ENCODE measurements at regions not wholly inside any gene's neighbourhood (a gene's known extent, or its start where the extent isn't known, plus 50 kb on each side); places are given as distances from the start of the nearest gene placed in this dataset.

- POLR2A ChIA-PET = no interaction called here
- intact Hi-C loops (cut with micrococcal nuclease; ENCODE audit: unreplicated experiment) = no loop called here
- H3K4me1 ChIP-seq (ENCODE audit: control insufficient read depth, insufficient read depth, low read length) = no peaks in the 10 kb centered on the region
These were observed 84.9 kb upstream of the NRIP1 start for GRCh38 chr21:15149600-15150224.

More at GRCh38 chr21:15149600-15150224, 84.9 kb upstream of the NRIP1 start:
- TF ChIP-seq NFIC (IDR thresholded peaks at IDR 0.05; ENCODE audit: low read depth, low read length) (no peak), HSF1 (IDR thresholded peaks at IDR 0.05; ENCODE audit: low read depth, low read length) (no peak)
- FAIRE-seq (no peak), DNase-seq (ENCODE audit: low read depth, low spot score) (no peak), ATAC-seq (no peak)
- no peak overlapping the region for H2AFZ ChIP-seq (ENCODE audit: control insufficient read depth, low read depth, low read length)
- no TSS peak for BruUV-seq (replicated peaks)
- no peaks in the 10 kb centered on the region; the same call in 2 of the 3 replicates for H3K9me3 ChIP-seq (replicated peaks; ENCODE audit: control insufficient read depth, insufficient read depth, low read length)
- no peaks in the 10 kb centered on the region for H3K79me2 ChIP-seq (ENCODE audit: control insufficient read depth, insufficient read depth, low read length)
- H3K4me2 ChIP-seq (ENCODE audit: control insufficient read depth, insufficient read depth) = no peak overlapping the region
- no peak overlapping the region for H3K4me3 ChIP-seq
- 49% methylated on average over 3 of the region's 3 CpGs for WGBS (ENCODE audit: insufficient coverage, insufficient replicate concordance, low lambda C conversion rate, missing lambda C conversion rate)
- ChIA-PET SMC1A (ENCODE audit: uncharacterized antibody, unreplicated experiment) (interaction anchor here (1.0 to 1.2 kb wide), 2 partner anchors 14 to 286 kb away, joined by 3 read pairs; no protein-coding TSS in a partner anchor), CTCF (no interaction called here), RAD21 (ENCODE audit: unreplicated experiment) (no interaction called here)
- no peaks in the 10 kb centered on the region for H3K36me3 ChIP-seq (ENCODE audit: control insufficient read depth in 2 of 2, insufficient read depth in 2 of 2, low read length in 1 of 2)
- in situ Hi-C loops (cut with MboI) = no loop called here
- no peaks in the 10 kb centered on the region for H4K20me1 ChIP-seq (ENCODE audit: control insufficient read depth, insufficient read depth)
- no peaks in the 10 kb centered on the region for H3K27me3 ChIP-seq (replicated peaks in 1 of 2; ENCODE audit: control insufficient read depth in 2 of 2, insufficient read depth in 2 of 2, low read length in 1 of 2)
- H3K9ac ChIP-seq (ENCODE audit: control insufficient read depth, insufficient read depth, low read length) = no peak overlapping the region
- H3K27ac ChIP-seq (ENCODE audit: control insufficient read depth, insufficient read depth) = no peak overlapping the region
